GM19395 (cell line): ENCODE measurements at regions not wholly inside any gene's neighbourhood (a gene's known extent, or its start where the extent isn't known, plus 50 kb on each side); places are given as distances from the start of the nearest gene placed in this dataset.

Experiments
- ATAC-seq: cut with Tn5 transposase; IDR thresholded peaks from one replicate; pipeline ENCODE4 v1.9.1; 2021; ENCODE audit warnings: mild to moderate bottlenecking, moderate library complexity; ENCODE audit not compliant: unreplicated experiment

DNA sequence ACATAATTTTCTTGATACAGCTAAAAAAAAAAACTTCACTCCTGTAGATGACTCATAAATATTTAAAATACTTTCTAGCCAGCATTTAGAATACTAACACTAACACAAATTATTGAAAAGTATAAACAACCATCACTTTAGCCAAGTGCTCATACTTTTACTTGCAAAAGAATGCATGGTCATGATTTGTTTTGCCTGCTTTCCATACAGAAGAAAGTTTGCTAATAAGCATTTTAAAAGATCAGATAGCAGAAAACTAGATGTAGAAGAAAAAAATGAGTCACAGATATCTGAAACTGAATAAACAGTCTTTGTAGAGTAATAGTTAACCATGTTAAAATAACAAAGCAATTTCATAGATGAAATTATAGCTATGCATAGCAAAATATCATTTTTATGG is 2280.4 kb upstream of the PCDH20 start:
- no peak for ATAC-seq

DNA sequence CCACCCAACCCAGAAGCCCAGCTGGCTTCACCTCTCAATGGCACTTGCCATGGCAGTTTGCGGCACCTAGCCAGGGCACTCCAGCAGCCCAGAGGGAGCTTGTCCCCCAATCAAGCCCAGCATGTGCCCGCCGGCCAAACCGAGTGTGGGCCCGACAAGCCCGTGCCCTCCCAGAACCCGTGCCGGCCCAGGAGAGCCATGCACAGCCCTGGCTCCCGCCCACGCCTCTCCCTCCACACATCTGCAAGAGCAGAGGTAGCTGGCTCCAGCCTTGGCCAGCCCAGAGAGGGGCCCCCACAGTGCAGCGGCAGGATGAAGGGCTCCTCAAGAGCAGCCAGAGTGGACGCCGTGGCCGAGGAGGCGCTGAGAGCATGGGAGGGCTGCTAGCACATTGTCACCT is 2278.0 kb upstream of the PCDH20 start:
- no peak for ATAC-seq

DNA sequence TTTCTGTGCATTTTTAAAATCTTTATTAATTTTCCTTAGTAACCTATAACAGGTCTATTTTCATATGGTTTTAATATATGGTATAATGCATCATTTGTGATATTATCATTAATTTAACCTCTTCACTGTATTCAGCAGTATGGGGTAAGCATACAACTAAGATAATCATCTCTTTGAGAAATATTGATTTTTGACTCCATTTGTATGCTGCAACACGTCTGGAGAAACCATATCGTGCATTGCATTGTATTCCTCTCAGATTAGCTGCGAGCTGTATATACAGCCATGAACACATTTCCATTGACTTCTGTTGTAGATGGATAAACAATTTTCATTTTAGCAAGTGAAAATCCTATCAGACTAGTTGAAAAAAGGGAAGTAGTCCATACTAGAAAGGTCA is 2275.8 kb upstream of the PCDH20 start:
- ATAC-seq = no peak

DNA sequence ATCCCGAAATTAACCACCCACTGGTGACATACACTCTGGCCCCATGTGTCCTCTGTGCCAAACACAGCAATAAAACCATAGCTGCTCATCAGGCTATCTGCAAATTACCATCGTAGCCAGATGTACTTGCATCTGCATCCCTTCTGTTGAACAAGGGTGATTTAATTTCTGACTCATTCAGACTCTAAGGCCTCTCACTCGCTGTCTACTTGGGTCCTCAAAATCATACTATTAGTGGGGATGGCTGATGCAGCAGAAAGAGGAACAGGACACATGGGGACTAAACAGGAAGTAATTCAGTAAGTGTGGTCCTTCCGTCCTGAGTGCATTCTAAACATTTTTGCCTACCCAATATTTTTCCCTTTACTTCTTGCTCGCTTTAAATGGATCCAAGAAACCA is 2275.0 kb upstream of the PCDH20 start:
- ATAC-seq = no peak

DNA sequence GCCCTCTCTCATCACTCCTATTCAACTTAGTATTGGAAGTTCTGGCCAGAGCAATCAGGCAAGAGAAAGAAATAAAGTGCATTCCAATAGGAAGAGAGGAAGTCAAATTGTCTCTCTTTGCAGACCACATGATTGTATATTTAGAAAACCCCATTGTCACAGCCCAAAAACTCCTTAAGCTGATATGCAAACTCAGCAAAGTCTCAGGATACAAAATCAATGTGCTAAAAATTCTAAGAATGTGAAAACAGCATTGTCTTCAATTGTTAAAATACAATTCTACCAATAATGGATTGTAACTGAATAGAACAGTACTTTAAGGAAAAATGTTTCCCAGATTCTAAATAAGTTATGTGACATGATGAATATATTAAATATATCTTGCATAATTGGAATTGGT is 2269.2 kb upstream of the PCDH20 start:
- ATAC-seq = no peak

DNA sequence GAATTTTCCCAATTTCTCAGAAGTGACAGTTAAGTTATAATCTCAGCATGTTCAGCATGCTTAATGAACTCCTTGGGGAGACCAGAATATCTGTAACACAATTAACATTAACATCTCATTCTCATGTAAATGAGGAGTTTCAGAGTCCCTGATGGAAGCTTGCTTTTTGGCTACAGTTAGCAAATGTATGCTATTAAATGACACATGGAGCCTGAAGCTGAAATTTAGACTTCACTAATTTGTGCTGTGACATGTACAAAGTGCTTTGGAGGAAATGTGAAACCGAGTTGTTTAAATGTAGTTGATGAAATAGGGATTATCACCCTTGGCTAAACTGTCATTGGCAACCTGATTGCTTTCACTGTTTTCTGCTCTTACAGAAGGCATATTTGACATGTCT is 2265.1 kb upstream of the PCDH20 start:
- no peak for ATAC-seq

DNA sequence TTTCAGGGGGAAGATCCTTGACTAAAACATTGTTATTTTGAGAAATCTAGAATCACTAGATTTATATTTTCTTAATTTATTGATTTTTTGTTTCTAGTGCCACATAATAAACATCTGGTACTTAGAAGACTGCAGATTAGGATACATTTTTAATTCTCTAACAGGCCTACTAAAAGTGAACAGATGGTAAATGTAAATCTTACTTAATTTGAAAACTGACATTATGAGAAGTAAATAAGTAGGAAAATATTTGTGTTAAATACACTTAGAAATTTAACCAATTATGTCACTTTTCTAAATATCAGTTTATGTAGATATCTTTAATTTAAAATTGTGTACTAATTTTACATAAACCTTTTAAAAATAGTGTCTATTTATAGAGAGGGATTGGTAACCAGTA is 2255.6 kb upstream of the PCDH20 start:
- ATAC-seq = no peak

- ATAC-seq = no peak
These were observed 2235.7 kb upstream of the PCDH20 start for GRCh38 chr13:63651394-63651793.

DNA sequence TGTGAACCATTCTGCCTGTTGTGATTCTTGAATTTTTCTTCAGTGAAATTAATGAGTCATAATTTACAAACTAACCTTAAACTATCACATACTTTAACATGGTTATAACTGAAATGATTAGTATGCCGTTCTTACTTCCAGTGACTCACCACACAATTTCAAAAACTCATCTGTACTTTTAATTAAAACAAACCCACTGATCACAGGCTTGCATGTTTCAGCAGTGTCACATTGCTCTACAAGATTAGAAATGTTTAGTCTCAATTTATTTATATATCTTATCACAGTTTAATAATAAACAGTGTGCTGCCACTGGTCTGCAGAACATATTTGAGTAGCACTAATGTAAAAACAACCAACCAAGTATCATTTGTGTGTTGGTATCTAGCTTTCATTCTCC is 2227.9 kb upstream of the PCDH20 start:
- ATAC-seq = no peak

- ATAC-seq = peak; percentile 72
These were observed 2220.8 kb upstream of the PCDH20 start for GRCh38 chr13:63636316-63636993.

DNA sequence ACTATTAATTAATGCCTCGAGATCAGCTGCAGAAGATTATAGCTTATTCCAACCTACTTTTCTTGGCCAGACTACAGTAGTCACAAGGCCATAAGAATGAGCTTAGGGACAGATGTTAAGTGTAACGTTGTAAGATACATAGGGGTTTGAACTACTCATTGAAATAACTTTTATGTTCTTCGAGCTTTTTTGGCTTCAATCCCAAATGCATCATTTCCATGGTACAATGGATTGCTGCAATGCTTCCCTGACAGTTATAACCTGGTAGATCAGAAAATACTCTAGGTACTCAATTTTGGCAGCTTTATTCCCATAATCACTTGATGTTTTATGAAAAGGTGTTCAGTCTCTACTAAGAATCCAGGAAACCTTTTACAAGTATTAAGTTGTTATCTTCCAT is 2216.7 kb upstream of the PCDH20 start:
- ATAC-seq = no peak

DNA sequence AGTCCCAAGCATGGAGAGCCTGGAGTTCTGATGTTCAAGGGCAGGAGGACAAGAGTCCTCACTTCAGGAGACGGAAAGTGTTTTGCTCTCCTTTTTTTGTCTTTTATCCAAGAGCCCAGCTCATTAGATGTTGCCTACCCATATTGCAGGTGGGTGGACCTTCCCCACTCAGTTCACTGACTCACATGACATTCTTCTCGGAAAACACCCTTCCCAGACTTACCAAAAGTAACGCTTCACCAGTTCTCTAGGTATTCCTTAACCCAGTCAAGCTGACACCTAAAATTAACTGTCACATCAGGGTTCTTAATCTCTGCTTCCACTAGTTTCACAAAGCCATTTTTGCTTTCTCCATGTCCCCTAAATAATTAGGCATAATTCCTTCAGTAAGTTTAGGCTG is 2215.4 kb upstream of the PCDH20 start:
- no peak for ATAC-seq

GRCh38 chr13:63629591-63629990 is 2213.9 kb upstream of the PCDH20 start:
- ATAC-seq = no peak

DNA sequence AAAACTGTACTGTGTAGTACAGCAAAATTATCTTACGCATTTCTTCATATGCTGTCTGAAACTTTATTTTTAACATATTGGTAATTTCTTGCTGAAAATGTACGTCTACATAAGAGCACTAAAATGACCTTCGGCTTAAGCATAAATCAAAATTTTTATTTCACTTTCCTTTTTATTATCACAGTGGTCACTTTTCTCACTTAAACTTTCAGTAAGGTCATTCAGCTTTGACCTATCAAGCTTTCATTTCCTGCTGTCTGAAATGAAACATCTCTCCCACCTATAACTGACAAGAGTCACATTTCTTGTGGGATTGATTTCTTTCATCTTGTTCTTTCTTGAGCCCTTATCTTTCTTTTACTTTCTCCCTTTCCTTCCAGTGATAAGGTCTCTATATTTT is 2212.7 kb upstream of the PCDH20 start:
- ATAC-seq = no peak

- ATAC-seq = no peak
These were observed 2210.2 kb upstream of the PCDH20 start for GRCh38 chr13:63625869-63626268.

- ATAC-seq = no peak
These were observed 2199.4 kb upstream of the PCDH20 start for GRCh38 chr13:63614874-63615612.

DNA sequence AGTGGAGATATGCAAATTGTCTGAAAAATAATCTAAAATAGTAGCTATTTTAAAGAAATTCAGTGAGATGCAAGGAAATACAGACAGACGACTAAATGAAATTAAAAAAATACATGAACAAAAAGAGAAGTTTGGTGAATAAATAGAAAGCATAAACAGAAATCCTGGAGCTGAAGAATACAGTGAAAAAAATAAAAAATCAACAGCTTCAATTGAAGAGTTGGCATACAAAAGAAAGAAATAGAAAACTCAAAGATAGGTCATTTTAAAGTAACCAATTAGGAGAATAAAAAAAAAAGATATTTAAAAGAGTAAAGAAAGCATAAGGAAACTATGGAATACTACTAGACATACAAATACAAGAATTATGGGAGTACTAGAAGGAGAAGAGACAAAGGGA is 2191.5 kb upstream of the PCDH20 start:
- no peak for ATAC-seq

DNA sequence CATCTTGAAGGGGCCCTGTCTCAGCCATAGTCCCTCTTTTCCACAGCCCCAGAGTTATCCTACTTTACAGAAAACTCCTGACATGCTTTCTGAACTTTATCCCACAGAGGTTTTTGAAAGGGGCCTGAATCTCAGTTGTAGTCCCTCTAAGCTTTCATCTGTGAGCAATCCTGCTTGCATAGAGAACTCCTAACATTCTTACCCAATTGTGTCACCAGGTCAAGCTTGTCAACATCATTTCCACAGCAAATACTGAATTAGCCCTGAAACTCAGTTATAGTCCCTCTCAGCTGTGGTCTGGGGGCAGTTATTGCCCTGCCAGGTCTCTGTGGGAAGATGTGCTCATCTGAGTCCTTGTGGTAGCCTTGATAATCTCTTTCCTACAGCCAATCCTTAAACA is 2190.3 kb upstream of the PCDH20 start:
- no peak for ATAC-seq

DNA sequence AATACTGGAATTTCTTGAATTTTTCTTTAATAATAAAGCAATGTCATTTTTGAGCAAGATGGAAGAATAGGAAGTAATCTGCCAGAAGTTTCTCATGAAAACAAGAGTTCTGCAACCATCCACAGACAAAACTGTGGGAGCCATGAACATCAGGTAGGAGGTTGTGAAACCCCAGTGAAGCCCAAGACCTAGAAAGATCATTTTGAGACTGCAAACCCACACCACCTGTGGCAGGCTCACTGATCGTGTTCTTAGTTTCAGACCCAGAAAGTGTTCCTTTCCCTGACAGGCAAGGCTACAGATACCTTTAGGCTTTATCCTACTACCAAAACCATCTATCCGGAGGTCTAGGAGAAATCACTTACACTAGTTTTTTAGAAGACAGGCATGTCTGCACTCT is 2189.8 kb upstream of the PCDH20 start:
- ATAC-seq = no peak

- no peak for ATAC-seq
These were observed 2180.2 kb upstream of the PCDH20 start for GRCh38 chr13:63595811-63596210.

GRCh38 chr13:63586467-63586866 is 2170.8 kb upstream of the PCDH20 start:
- no peak for ATAC-seq

- ATAC-seq = no peak
These were observed 2163.1 kb upstream of the PCDH20 start for GRCh38 chr13:63578796-63579195.

DNA sequence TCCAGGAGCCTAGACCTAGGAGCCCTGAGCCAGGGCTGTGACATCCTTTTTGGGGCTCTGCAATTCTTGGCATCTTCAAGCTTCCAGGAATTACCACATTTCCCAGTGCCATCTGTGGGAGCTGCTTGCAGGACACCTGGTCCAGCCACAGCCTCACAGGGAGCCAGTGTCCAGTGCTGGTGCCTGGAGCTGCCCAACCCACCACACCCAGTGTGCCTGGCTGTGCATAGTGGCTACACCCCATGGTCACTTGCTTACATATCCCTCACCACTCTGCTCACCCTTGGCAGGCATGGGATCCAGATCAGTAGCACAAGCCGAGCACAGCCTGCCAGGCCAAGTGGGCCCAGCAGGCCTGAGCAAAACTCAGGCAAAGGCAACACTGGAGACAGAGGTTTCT is 2151.4 kb upstream of the PCDH20 start:
- ATAC-seq = no peak
